ENCODE measurements at regions not wholly inside any gene's neighbourhood (a gene's known extent, or its start where the extent isn't known, plus 50 kb on each side); places are given as distances from the start of the nearest gene placed in this dataset.
A peak's percentile ranks its signal among the peaks of the same experiment; 100 is the strongest.

DNA sequence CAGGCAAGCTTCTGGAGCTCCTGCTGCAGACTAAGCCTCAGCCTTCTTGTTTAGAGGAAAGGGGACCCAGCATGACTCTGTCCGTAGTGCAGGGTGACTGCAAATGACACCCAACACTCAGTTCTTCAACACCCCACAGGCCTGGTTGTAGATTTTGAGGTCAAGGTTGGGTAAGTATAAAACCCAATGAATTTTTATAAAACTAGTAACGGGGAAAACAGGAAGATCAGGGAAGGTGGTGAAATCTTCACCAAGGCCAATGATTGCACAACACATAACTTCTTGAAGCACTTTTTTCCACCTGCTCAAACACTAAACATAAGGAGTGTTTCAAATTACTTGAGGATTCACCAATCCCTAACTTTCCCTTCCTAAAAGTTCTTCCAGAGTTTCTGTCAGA, 89.4 kb upstream of the JAK1 start:
- H2AFZ ChIP-seq = no peak overlapping the region
- WGBS, 2 experiments (ENCODE audit: low coverage in 1 of 2, low lambda C conversion rate in 2 of 2, missing lambda C conversion rate in 2 of 2) = 97 to 98% methylated on average over 2 of the region's 2 CpGs
- H3K4me2 ChIP-seq (ENCODE audit: unreplicated experiment) = no peak overlapping the region
- no peak for DNase-seq
- no peak overlapping the region for H3K27ac ChIP-seq
- no peaks in the 10 kb centered on the region for H3K27me3 ChIP-seq (replicated peaks; ENCODE audit: insufficient read depth)
- no peak overlapping the region for H3K4me3 ChIP-seq
- TF ChIP-seq EZH2phosphoT487 (IDR thresholded peaks at IDR 0.05; ENCODE audit: insufficient read depth, low read depth) (no peak), EZH2 (IDR thresholded peaks at IDR 0.05; ENCODE audit: insufficient read depth, poor library complexity, severe bottlenecking) (no peak)
- H3K79me2 ChIP-seq (ENCODE audit: insufficient read depth) = no peaks in the 10 kb centered on the region
- H3K9me2 ChIP-seq (ENCODE audit: insufficient read depth) = no peaks in the 10 kb centered on the region
- no peaks in the 10 kb centered on the region; the same call in 1 of the 2 replicates for H3F3A ChIP-seq (ENCODE audit: insufficient read depth)
- H3K9me3 ChIP-seq (ENCODE audit: low read depth) = no peaks in the 10 kb centered on the region
- H4K20me1 ChIP-seq (ENCODE audit: insufficient read depth) = no peaks in the 10 kb centered on the region
- no peak overlapping the region for H3K9ac ChIP-seq
- in situ Hi-C loops (cut with MboI) = loop anchor here (10.0 to 25.0 kb wide), 2 partner anchors 157 to 639 kb away; no protein-coding TSS in a partner anchor
- 0 out of 2 replicates have a peak, but pooled peaks cover 5% of the 10 kb centered on the region for H3K36me3 ChIP-seq (ENCODE audit: low read depth)
- peaks cover 7% of the 10 kb centered on the region; the same call in 1 of the 2 replicates for H3K4me1 ChIP-seq (ENCODE audit: insufficient read depth)

DNA sequence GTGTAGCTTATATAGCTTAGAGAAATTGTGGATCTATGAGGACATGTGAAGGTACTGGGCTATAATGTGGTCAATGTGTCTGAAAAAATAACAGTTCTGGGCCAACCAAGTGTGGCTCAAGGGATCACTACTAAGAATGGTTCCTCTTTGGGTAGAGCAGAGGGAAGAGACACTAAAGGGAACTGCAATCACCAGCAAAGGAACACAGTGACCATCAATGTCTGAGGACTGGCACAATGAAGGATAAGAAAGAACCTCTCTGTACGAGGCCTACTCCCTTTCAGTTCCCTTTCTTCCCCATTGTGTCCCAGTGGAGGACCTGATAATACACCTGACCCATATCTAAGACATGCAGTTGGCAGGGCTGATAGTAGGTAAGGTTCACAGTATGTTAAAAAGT, 89.9 kb upstream of the JAK1 start:
- H3K4me2 ChIP-seq (ENCODE audit: unreplicated experiment) = no peak overlapping the region
- WGBS, 2 experiments (ENCODE audit: low coverage in 1 of 2, low lambda C conversion rate in 2 of 2, missing lambda C conversion rate in 2 of 2) = 50 to 53% methylated on average over 1 of the region's 1 CpG
- H2AFZ ChIP-seq = no peak overlapping the region
- H4K20me1 ChIP-seq (ENCODE audit: insufficient read depth) = no peaks in the 10 kb centered on the region
- H3K79me2 ChIP-seq (ENCODE audit: insufficient read depth) = no peaks in the 10 kb centered on the region; the same call in 1 of the 2 replicates
- H3K4me1 ChIP-seq (ENCODE audit: insufficient read depth) = peaks cover 7% of the 10 kb centered on the region; the same call in 1 of the 2 replicates
- DNase-seq = no peak
- no peak overlapping the region for H3K9ac ChIP-seq
- H3K27ac ChIP-seq = no peak overlapping the region
- no peaks in the 10 kb centered on the region for H3K9me2 ChIP-seq (ENCODE audit: insufficient read depth)
- 0 out of 2 replicates have a peak, but pooled peaks cover 5% of the 10 kb centered on the region for H3K36me3 ChIP-seq (ENCODE audit: low read depth)
- no peak for TF ChIP-seq EZH2phosphoT487 (IDR thresholded peaks at IDR 0.05; ENCODE audit: insufficient read depth, low read depth)
- no peak for TF ChIP-seq EZH2 (IDR thresholded peaks at IDR 0.05; ENCODE audit: insufficient read depth, poor library complexity, severe bottlenecking)
- no peaks in the 10 kb centered on the region for H3K9me3 ChIP-seq (ENCODE audit: low read depth)
- no peaks in the 10 kb centered on the region for H3K27me3 ChIP-seq (replicated peaks; ENCODE audit: insufficient read depth)
- H3F3A ChIP-seq (ENCODE audit: insufficient read depth) = no peaks in the 10 kb centered on the region; the same call in 1 of the 2 replicates
- no peak overlapping the region for H3K4me3 ChIP-seq
- in situ Hi-C loops (cut with MboI) = loop anchor here (10.0 to 25.0 kb wide), 2 partner anchors 156 to 639 kb away; no protein-coding TSS in a partner anchor

DNA sequence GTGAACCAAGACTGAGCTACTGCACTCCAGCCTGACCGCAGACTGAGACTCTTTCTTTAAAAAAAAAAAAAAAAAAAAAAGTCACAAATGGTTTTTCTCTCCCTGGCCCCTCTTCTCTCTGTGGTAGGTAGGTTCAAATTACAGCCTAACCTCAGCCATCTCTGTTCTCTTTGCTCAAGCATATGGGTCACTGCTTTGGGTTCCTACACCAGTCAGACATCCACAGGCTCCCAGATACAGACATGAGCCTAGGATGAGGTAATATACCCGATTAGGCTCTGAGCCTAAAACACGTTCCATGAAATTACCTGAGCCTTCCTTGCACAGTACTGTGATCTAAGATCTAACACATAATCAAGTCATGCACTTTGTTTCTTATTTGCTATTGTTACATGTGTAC, 90.5 kb upstream of the JAK1 start:
- in situ Hi-C loops (cut with MboI) = loop anchor here (10.0 to 25.0 kb wide), 2 partner anchors 155 to 638 kb away; no protein-coding TSS in a partner anchor
- H4K20me1 ChIP-seq (ENCODE audit: insufficient read depth) = no peaks in the 10 kb centered on the region

GRCh38 chr1:65059930-65060538, 88.0 kb upstream of the AK4 start:
- Histone ChIP-seq H3K27ac (peak overlapping the region; percentile 20), H4K20me1 (ENCODE audit: insufficient read depth) (no peaks in the 10 kb centered on the region), H3K4me2 (ENCODE audit: unreplicated experiment) (peak overlapping the region; percentile 56), H3K9ac (peak overlapping the region; percentile 27; the same call in 1 of the 2 replicates), H3K4me3 (peak overlapping the region; percentile 31), H3K9me3 (ENCODE audit: low read depth) (no peaks in the 10 kb centered on the region), H3K9me2 (ENCODE audit: insufficient read depth) (no peaks in the 10 kb centered on the region), H3K36me3 (ENCODE audit: low read depth) (0 out of 2 replicates have a peak, but pooled peaks cover 5% of the 10 kb centered on the region), H3K79me2 (ENCODE audit: insufficient read depth) (peaks cover 13% of the 10 kb centered on the region), H3F3A (ENCODE audit: insufficient read depth) (no peaks in the 10 kb centered on the region; the same call in 1 of the 2 replicates), H3K4me1 (ENCODE audit: insufficient read depth) (peaks cover 11% of the 10 kb centered on the region), H3K27me3 (replicated peaks; ENCODE audit: insufficient read depth) (no peaks in the 10 kb centered on the region), H2AFZ (peak overlapping the region; percentile 50; the same call in 1 of the 2 replicates)
- WGBS, 2 experiments (ENCODE audit: low coverage in 1 of 2, low lambda C conversion rate in 2 of 2, missing lambda C conversion rate in 2 of 2) = 1 to 3% methylated on average over 7 of the region's 7 CpGs
- in situ Hi-C loops (cut with MboI) = loop anchor here (10.0 to 25.0 kb wide), 2 partner anchors 152 to 635 kb away; no protein-coding TSS in a partner anchor
- TF ChIP-seq EZH2 (IDR thresholded peaks at IDR 0.05; ENCODE audit: insufficient read depth, poor library complexity, severe bottlenecking) (no peak), EZH2phosphoT487 (IDR thresholded peaks at IDR 0.05; ENCODE audit: insufficient read depth, low read depth) (no peak)
- DNase-seq = peak; percentile 77

More for the DNA sequence above, 90.5 kb upstream of the JAK1 start:
- Histone ChIP-seq H3K36me3 (ENCODE audit: low read depth) (0 out of 2 replicates have a peak, but pooled peaks cover 5% of the 10 kb centered on the region), H3K9me3 (ENCODE audit: low read depth) (no peaks in the 10 kb centered on the region), H3K4me3 (no peak overlapping the region), H3K4me1 (ENCODE audit: insufficient read depth) (peaks cover 7% of the 10 kb centered on the region; the same call in 1 of the 2 replicates), H3K9me2 (ENCODE audit: insufficient read depth) (no peaks in the 10 kb centered on the region), H3K4me2 (ENCODE audit: unreplicated experiment) (no peak overlapping the region), H3K27ac (no peak overlapping the region), H3K9ac (no peak overlapping the region), H3F3A (ENCODE audit: insufficient read depth) (no peaks in the 10 kb centered on the region; the same call in 1 of the 2 replicates), H2AFZ (no peak overlapping the region), H3K79me2 (ENCODE audit: insufficient read depth) (peaks cover 5% of the 10 kb centered on the region), H3K27me3 (replicated peaks; ENCODE audit: insufficient read depth) (no peaks in the 10 kb centered on the region)
- DNase-seq = no peak
- 68 to 75% methylated on average over 3 of the region's 3 CpGs for WGBS, 2 experiments (ENCODE audit: low coverage in 1 of 2, low lambda C conversion rate in 2 of 2, missing lambda C conversion rate in 2 of 2)
- TF ChIP-seq EZH2phosphoT487 (IDR thresholded peaks at IDR 0.05; ENCODE audit: insufficient read depth, low read depth) (no peak), EZH2 (IDR thresholded peaks at IDR 0.05; ENCODE audit: insufficient read depth, poor library complexity, severe bottlenecking) (no peak)

All from GM23248 (cell line).